ENCODE measurements at regions not wholly inside any gene's neighbourhood (a gene's known extent, or its start where the extent isn't known, plus 50 kb on each side); places are given as distances from the start of the nearest gene placed in this dataset.
"Not testable (repeated sequence)": the region's sequence is repeated elsewhere in the genome, so short reads cannot be mapped to it uniquely, and the experiment has no call there.

DNA sequence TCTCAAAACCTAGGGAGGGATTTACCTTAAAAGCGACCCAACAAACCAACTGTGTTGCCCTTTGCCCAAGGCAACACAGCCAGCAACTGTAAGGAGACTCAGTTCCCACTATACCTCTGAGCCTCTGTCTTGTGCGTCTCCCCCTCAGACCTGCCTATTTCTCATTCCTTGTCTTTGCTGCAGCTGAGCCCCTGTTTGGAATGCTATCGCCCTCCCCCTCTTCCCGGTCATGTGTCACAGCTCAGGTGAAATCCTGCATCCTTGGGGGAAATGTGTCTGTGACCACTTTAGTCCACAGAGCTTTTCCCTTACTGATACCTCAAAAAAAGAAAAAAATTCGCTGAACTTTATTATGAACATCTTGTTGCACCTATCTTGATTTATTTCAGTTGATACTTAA is 52.0 kb upstream of the LRIG1 start:
- no peak for DNase-seq (ENCODE audit: low read depth)
- TF ChIP-seq, protein P1, sequence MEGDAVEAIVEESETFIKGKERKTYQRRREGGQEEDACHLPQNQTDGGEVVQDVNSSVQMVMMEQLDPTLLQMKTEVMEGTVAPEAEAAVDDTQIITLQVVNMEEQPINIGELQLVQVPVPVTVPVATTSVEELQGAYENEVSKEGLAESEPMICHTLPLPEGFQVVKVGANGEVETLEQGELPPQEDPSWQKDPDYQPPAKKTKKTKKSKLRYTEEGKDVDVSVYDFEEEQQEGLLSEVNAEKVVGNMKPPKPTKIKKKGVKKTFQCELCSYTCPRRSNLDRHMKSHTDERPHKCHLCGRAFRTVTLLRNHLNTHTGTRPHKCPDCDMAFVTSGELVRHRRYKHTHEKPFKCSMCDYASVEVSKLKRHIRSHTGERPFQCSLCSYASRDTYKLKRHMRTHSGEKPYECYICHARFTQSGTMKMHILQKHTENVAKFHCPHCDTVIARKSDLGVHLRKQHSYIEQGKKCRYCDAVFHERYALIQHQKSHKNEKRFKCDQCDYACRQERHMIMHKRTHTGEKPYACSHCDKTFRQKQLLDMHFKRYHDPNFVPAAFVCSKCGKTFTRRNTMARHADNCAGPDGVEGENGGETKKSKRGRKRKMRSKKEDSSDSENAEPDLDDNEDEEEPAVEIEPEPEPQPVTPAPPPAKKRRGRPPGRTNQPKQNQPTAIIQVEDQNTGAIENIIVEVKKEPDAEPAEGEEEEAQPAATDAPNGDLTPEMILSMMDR (conservative IDR thresholded peaks at IDR 0.05; ENCODE audit: low read depth, low read length) = no peak
- no peak overlapping the region for H3K4me3 ChIP-seq (ENCODE audit: low read depth, low read length)

DNA sequence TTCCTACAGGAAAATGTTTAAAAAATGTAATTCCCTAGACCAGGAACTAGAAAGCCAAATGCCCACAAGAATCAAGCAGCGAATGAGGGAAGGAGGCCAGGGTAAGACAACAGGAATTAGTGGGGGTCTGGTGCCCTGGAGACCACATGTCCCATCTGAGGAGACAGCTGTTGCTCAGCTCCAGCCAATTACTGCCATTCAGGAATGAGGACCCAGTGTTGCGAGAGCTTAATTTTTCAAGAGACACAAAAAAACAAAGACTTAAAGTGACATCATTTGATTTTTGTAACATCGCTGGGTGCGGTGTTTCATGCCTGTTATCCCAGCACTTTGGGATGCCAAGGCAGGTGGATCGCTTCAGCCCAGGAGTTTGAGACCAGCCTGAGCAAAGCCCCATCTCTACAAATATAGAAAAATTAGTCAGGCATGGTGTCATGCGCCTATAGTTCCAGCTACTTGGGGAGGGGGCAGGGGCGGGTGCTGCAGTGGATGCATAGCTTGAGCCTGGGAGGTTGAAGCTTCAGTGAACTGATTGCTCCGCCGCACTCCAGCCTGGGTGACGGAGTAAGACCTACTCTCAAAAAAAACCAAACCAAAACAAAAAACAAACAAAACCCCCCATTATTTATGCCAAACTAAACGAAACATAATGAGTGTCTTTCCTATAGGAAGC is 52.8 kb upstream of the LRIG1 start:
- TF ChIP-seq, protein P1 (conservative IDR thresholded peaks at IDR 0.05; ENCODE audit: low read depth, low read length) = no peak
- no peak for DNase-seq (ENCODE audit: low read depth)
- no peak overlapping the region for H3K4me3 ChIP-seq (ENCODE audit: low read depth, low read length)

DNA sequence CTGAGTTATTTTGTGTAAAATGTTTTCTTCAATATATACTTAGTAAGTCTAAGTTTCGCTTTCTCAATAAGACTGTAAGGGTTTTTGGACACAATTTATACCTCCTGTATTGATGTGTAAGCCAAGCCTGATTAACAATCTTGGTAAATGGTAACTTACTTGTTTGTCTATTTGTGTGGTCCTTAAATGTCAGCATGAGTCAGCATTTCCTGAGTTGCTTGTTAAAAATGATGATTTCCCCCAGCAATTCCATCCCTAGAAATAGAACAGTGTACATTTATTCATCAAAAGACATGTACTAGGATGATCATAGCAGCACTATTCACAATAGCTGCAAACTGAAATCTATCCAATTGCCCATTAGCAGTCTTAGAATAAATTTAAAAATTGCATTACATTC is 53.4 kb upstream of the LRIG1 start:
- TF ChIP-seq, protein P1 (conservative IDR thresholded peaks at IDR 0.05; ENCODE audit: low read depth, low read length) = no peak
- DNase-seq (ENCODE audit: low read depth) = peak; percentile 43
- no peak overlapping the region for H3K4me3 ChIP-seq (ENCODE audit: low read depth, low read length)

DNA sequence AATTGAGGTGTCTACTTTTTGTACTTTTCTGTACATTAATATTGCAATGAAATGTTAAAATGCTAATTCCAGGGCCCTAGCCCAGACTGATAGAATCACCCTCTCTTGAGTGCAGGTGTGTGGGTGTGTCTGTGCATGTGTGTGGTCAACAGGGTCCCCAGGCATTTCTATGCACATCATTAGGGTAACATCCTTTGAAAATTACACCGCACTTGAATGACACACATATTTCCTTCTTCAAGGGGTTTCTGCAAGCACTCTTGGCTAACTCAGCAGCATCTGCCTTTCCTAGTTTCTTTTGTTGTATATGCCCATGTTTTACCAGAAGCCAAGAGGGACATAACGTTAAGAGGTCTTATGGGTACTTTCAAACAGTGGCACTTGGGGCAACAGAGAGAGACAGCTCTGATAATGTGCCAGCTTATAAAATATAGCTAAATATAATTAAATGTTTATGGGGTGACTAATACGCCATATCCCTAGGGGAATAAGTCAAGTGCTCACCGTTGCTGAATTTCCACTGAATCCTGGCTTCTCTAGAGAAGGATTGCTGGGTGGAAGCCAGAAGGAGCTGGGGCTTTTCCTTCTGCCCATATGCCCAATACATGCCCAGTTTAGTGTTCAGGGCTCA is 54.5 kb upstream of the LRIG1 start:
- TF ChIP-seq, protein P1 (conservative IDR thresholded peaks at IDR 0.05; ENCODE audit: low read depth, low read length) = no peak
- DNase-seq (ENCODE audit: low read depth) = no peak
- H3K4me3 ChIP-seq (ENCODE audit: low read depth, low read length) = no peak overlapping the region

DNA sequence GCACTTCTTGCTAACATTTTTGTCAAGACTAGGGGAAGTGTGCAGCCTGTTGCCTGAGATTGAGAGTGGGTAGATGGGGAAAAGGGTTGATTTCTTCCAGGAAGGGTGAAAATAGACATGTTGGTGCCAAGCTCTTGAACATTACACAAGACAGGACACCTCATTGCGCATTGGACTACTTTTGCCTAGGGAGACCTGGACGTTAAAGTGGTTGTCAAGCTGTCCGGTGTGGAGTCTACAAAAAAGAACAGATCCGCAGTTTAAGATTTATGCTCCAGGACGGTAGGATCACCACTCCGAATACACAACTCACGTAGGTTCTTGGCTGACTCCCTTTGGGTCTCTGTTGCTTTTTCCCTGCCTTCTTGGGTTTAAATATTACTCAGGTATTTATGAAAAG is 56.3 kb upstream of the LRIG1 start:
- DNase-seq (ENCODE audit: low read depth) = no peak
- TF ChIP-seq, protein P1 (conservative IDR thresholded peaks at IDR 0.05; ENCODE audit: low read depth, low read length) = no peak
- no peak overlapping the region for H3K4me3 ChIP-seq (ENCODE audit: low read depth, low read length)

DNA sequence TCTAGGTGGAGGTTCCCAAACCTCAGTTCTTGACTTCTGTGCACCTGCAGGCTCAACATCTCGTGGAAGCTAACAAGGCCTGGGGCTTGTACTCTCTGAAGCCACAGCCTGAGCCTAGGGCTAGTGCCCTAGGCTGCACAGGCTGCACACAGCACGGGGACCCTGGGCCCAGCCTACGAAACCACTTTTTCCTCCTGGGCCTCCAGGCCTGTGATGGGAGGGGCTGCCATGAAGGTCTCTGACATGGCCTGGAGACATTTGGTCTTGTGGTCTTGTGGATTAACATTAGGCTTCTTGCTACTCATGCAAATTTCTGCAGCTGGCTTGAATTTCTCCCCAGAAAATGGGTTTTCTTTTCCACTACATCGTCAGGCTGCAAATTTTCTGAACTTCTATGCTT is 59.1 kb upstream of the LRIG1 start:
- not testable (repeated sequence) for H3K4me3 ChIP-seq (ENCODE audit: low read depth, low read length); DNase-seq (ENCODE audit: low read depth)

DNA sequence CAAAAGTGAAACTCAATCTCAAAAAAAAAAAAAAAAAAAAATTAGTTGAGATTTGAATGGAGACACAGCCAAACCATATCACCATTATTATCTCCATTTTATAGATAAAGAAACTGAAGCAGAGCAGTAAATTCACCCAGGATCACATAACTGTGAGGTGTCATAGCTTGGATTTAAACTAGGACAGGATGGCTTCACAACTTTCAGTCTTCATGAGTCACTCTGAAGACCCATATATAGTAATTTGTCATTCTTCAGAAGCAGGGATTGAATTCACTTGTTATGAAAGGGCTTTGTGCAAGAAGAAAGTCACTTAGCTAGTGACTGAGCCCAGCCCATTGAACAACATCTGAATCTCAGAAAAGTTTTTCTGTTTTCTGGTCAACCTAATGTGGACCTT is 60.5 kb upstream of the LRIG1 start:
- DNase-seq (ENCODE audit: low read depth) = no peak
- TF ChIP-seq, protein P1 (conservative IDR thresholded peaks at IDR 0.05; ENCODE audit: low read depth, low read length) = no peak
- no peak overlapping the region for H3K4me3 ChIP-seq (ENCODE audit: low read depth, low read length)

Measured in choroid plexus epithelial cell (primary cell).